Ureter (tissue), 1 donor: ENCODE measurements at regions not wholly inside any gene's neighbourhood (a gene's known extent, or its start where the extent isn't known, plus 50 kb on each side); places are given as distances from the start of the nearest gene placed in this dataset.
"Not testable (repeated sequence)": the region's sequence is repeated elsewhere in the genome, so short reads cannot be mapped to it uniquely, and the experiment has no call there.

Experiments used
- DNase-seq: peaks from one replicate; pipeline ENCODE4 v3.0.0-alpha.2; 2020; ENCODE audit warnings: low spot score
- donor health status: DM: yes; HTN: yes; CAD: no.

- DNase-seq = no peak
These were observed 136.0 kb upstream of the TOP1 start for GRCh38 chr20:40892642-40893041.

- no peak for DNase-seq
These were observed 134.9 kb upstream of the TOP1 start for GRCh38 chr20:40893610-40894236.

- no peak for DNase-seq
These were observed 134.4 kb upstream of the TOP1 start for GRCh38 chr20:40894237-40894630.

GRCh38 chr20:40895182-40895581 is 133.4 kb upstream of the TOP1 start:
- DNase-seq = no peak

- DNase-seq = no peak
These were observed 131.6 kb upstream of the TOP1 start for GRCh38 chr20:40896814-40897700.

GRCh38 chr20:40899344-40899743 is 129.3 kb upstream of the TOP1 start:
- DNase-seq = no peak

- DNase-seq = no peak
These were observed 127.9 kb upstream of the TOP1 start for GRCh38 chr20:40900666-40901215.

- DNase-seq = no peak
These were observed 126.0 kb upstream of the TOP1 start for GRCh38 chr20:40902661-40903060.

- DNase-seq = no peak
These were observed 120.3 kb upstream of the TOP1 start for GRCh38 chr20:40908309-40908708.

- DNase-seq = not testable (repeated sequence)
These were observed 119.1 kb upstream of the TOP1 start for GRCh38 chr20:40909489-40909888.

GRCh38 chr20:40910436-40910835 is 118.2 kb upstream of the TOP1 start:
- not testable (repeated sequence) for DNase-seq

GRCh38 chr20:40911152-40911551 is 117.5 kb upstream of the TOP1 start:
- DNase-seq = not testable (repeated sequence)

- DNase-seq = no peak
These were observed 115.1 kb upstream of the TOP1 start for GRCh38 chr20:40913224-40914185.

- DNase-seq = no peak
These were observed 112.9 kb upstream of the TOP1 start for GRCh38 chr20:40915756-40916155.

- no peak for DNase-seq
These were observed 112.3 kb upstream of the TOP1 start for GRCh38 chr20:40916276-40916675.

GRCh38 chr20:40920291-40920690 is 108.3 kb upstream of the TOP1 start:
- DNase-seq = no peak

- DNase-seq = no peak
These were observed 105.8 kb upstream of the TOP1 start for GRCh38 chr20:40922865-40923264.

GRCh38 chr20:40925829-40926510 is 102.7 kb upstream of the TOP1 start:
- no peak for DNase-seq

- no peak for DNase-seq
These were observed 101.7 kb upstream of the TOP1 start for GRCh38 chr20:40926928-40927327.

- DNase-seq = no peak
These were observed 98.1 kb upstream of the TOP1 start for GRCh38 chr20:40930561-40930960.

- DNase-seq = no peak
These were observed 97.1 kb upstream of the TOP1 start for GRCh38 chr20:40931410-40932044.
